Adipocyte (in vitro differentiated cells): ENCODE measurements at regions not wholly inside any gene's neighbourhood (a gene's known extent, or its start where the extent isn't known, plus 50 kb on each side); places are given as distances from the start of the nearest gene placed in this dataset.

Experiments
- DNase-seq: peaks from one replicate; pipeline ENCODE4 v3.0.0-alpha.2; 2015; ENCODE audit warnings: low read depth
- H3K27me3 ChIP-seq: replicated peaks from 2 replicates; pipeline ENCODE4 v1.7.0; 2013; ENCODE audit warnings: mild to moderate bottlenecking, low read length, moderate library complexity; ENCODE audit not compliant: control insufficient read depth, insufficient read depth
- H3K36me3 ChIP-seq: 2 replicates; pipeline ENCODE4 v1.7.0; 2013; ENCODE audit warnings: low read length, mild to moderate bottlenecking, moderate library complexity; ENCODE audit not compliant: control insufficient read depth, insufficient read depth, severe bottlenecking
- H3K4me1 ChIP-seq: 2 replicates; pipeline ENCODE4 v1.7.0; 2013; ENCODE audit warnings: mild to moderate bottlenecking, low read length, moderate library complexity; ENCODE audit not compliant: control insufficient read depth, insufficient read depth
- H3K4me3 ChIP-seq: 2 replicates; pipeline ENCODE4 v1.7.0; 2013; ENCODE audit warnings: mild to moderate bottlenecking, low read length, moderate library complexity
- H3K9ac ChIP-seq: 2 replicates; pipeline ENCODE4 v1.7.0; 2013; ENCODE audit warnings: mild to moderate bottlenecking, low read length, moderate library complexity
- H3K9me3 ChIP-seq: 2 replicates; pipeline ENCODE4 v1.7.0; 2013; ENCODE audit warnings: mild to moderate bottlenecking, low read length, moderate library complexity; ENCODE audit not compliant: control insufficient read depth

- Histone ChIP-seq H3K9me3 (peaks cover under 1% of the 10 kb centered on the region), H3K9ac (no peak overlapping the region), H3K27me3 (no peaks in the 10 kb centered on the region), H3K4me3 (no peak overlapping the region), H3K36me3 (no peaks in the 10 kb centered on the region), H3K4me1 (peaks cover 30% of the 10 kb centered on the region)
- DNase-seq, result no peak
Measured at GRCh38 chr2:240246173-240246820, 105.8 kb upstream of the OTOS start.

- DNase-seq, result no peak
- Histone ChIP-seq H3K9me3 (no peaks in the 10 kb centered on the region), H3K27me3 (no peaks in the 10 kb centered on the region), H3K4me1 (peaks cover 40% of the 10 kb centered on the region), H3K9ac (no peak overlapping the region), H3K4me3 (no peak overlapping the region), H3K36me3 (no peaks in the 10 kb centered on the region)
Measured at GRCh38 chr2:240247241-240247867, 106.9 kb upstream of the OTOS start.

- peaks cover 41% of the 10 kb centered on the region for H3K4me1 ChIP-seq
Measured at GRCh38 chr2:240247868-240248720, 107.6 kb upstream of the OTOS start.

GRCh38 chr2:240248721-240249422 lies 108.4 kb upstream of the OTOS start:
- no peak for DNase-seq
- no peaks in the 10 kb centered on the region for H3K27me3 ChIP-seq
- H3K36me3 ChIP-seq, result no peaks in the 10 kb centered on the region
- no peak overlapping the region for H3K9ac ChIP-seq
- no peak overlapping the region for H3K4me3 ChIP-seq
- H3K4me1 ChIP-seq, result peaks cover 42% of the 10 kb centered on the region
- H3K9me3 ChIP-seq, result no peaks in the 10 kb centered on the region

More at GRCh38 chr2:240247868-240248720, 107.6 kb upstream of the OTOS start:
- Histone ChIP-seq H3K9me3 (no peaks in the 10 kb centered on the region), H3K9ac (no peak overlapping the region), H3K36me3 (no peaks in the 10 kb centered on the region), H3K27me3 (no peaks in the 10 kb centered on the region), H3K4me3 (no peak overlapping the region)
- DNase-seq, result no peak

GRCh38 chr2:240249423-240250149 lies 109.1 kb upstream of the OTOS start:
- Histone ChIP-seq H3K4me3 (no peak overlapping the region), H3K9ac (no peak overlapping the region), H3K9me3 (no peaks in the 10 kb centered on the region), H3K4me1 (peaks cover 42% of the 10 kb centered on the region), H3K36me3 (no peaks in the 10 kb centered on the region), H3K27me3 (peaks cover 3% of the 10 kb centered on the region)
- no peak for DNase-seq

GRCh38 chr2:240250150-240250984 lies 109.9 kb upstream of the OTOS start:
- H3K9ac ChIP-seq, result peak overlapping the region; percentile 67
- H3K9me3 ChIP-seq, result no peaks in the 10 kb centered on the region
- peaks cover 5% of the 10 kb centered on the region for H3K27me3 ChIP-seq
- H3K4me3 ChIP-seq, result peak overlapping the region; percentile 32
- H3K36me3 ChIP-seq, result no peaks in the 10 kb centered on the region
- peaks cover 37% of the 10 kb centered on the region for H3K4me1 ChIP-seq
- no peak for DNase-seq

- peak overlapping the region; percentile 32 for H3K4me3 ChIP-seq
- peak; percentile 91 for DNase-seq
Measured at GRCh38 chr2:240250985-240251847, 110.8 kb upstream of the OTOS start.

GRCh38 chr2:240251848-240252190 lies 111.4 kb upstream of the OTOS start:
- Histone ChIP-seq H3K4me1 (peaks cover 35% of the 10 kb centered on the region), H3K9ac (peak overlapping the region; percentile 67), H3K36me3 (no peaks in the 10 kb centered on the region), H3K27me3 (peaks cover 15% of the 10 kb centered on the region), H3K4me3 (no peak overlapping the region), H3K9me3 (no peaks in the 10 kb centered on the region)
- DNase-seq, result no peak

More at GRCh38 chr2:240250985-240251847, 110.8 kb upstream of the OTOS start:
- Histone ChIP-seq H3K9me3 (no peaks in the 10 kb centered on the region), H3K9ac (peak overlapping the region; percentile 67), H3K27me3 (peaks cover 10% of the 10 kb centered on the region), H3K4me1 (peaks cover 35% of the 10 kb centered on the region), H3K36me3 (no peaks in the 10 kb centered on the region)

GRCh38 chr2:240252191-240252871 lies 111.9 kb upstream of the OTOS start:
- H3K4me1 ChIP-seq, result peaks cover 35% of the 10 kb centered on the region
- peaks cover 20% of the 10 kb centered on the region for H3K27me3 ChIP-seq
- peak overlapping the region; percentile 67 for H3K9ac ChIP-seq
- no peaks in the 10 kb centered on the region for H3K36me3 ChIP-seq
- DNase-seq, result no peak
- H3K9me3 ChIP-seq, result no peaks in the 10 kb centered on the region
- no peak overlapping the region for H3K4me3 ChIP-seq
